ENCODE measurements at regions not wholly inside any gene's neighbourhood (a gene's known extent, or its start where the extent isn't known, plus 50 kb on each side); places are given as distances from the start of the nearest gene placed in this dataset.
A peak's percentile ranks its signal among the peaks of the same experiment; 100 is the strongest.
"Not testable (repeated sequence)": the region's sequence is repeated elsewhere in the genome, so short reads cannot be mapped to it uniquely, and the experiment has no call there.

DNA sequence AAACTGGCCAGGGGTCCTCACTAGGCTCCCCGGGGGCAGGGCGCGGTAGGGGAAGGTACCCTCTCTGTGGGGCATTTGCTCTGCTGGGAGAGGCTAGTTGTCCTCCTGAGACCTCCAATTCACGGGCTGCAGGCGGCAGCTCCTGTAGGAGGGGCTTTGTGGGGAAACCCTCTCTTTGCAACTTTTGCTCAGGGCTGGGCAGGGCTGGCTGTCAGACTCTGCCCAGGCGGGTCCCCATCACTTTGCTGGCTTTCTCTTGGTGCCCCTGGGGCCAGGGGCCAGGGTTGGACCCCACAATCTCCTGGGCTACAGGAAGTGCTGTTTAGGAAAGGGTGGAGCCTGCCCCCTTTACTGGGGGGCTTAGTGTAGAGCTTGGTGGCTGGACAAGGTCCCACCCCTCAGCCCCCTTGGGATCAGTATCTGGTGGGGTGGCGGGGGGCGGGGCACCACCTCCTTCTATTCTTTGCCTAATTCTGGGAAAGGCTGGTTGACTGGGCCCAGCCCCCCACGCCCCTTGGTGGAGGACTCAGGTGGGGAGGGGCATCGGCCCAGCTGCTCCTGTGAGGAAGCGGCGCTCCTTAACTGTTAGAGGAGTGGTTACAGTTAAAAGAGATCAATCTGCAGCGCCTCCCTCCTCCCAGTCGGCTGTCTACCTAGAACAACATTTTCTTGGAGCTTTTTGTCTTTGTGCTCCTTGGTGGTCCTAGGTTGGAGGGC, 918.7 kb downstream of the AACS start:
- Histone ChIP-seq H3K4me3 (peak overlapping the region in 4 of 7 experiments; percentile 19 to 32 (median 28)), H3K27ac (peak overlapping the region in 1 of 21 experiments; percentile 18)

DNA sequence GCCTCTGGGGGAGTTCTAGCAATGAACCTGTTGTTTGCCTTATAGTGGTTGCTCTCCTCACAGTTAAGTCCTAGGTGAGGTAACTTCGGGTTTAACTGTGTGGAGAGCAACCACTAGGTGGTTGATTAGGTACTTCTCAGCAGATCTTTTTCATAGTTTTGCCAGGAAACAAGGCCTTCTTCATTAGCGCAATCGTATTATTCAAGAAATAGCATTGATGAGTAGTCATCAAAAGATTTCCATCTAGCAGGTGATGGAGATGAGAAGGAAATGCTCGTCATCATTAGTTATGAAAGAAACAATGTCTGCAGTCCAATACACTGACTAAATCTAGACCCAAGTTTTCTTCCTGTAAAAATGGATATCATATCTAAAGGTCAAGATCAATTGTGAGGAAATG, 923.3 kb downstream of the AACS start:
- Histone ChIP-seq H3K27ac (no peak overlapping the region), H3K4me3 (no peak overlapping the region)

DNA sequence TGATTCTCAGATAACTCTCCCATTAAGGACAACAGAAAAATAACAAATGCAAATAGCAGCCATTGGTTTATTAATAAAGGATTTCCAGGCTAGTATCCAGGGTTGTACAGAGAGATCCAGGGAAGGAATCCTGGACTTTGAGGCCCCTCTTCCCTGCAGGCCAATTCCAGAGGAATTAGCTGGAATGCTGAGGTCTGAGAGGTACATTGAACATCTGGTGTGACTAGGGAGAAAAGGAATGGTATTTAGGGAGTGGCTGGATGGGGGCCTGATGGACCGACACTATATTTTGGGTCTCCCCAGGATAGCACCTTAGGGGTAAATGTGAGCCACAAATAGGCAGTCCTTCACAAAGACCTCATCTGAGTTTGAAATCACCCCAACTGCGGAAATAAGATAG, 924.5 kb downstream of the AACS start:
- Histone ChIP-seq H3K27ac (no peak overlapping the region), H3K4me3 (no peak overlapping the region)

DNA sequence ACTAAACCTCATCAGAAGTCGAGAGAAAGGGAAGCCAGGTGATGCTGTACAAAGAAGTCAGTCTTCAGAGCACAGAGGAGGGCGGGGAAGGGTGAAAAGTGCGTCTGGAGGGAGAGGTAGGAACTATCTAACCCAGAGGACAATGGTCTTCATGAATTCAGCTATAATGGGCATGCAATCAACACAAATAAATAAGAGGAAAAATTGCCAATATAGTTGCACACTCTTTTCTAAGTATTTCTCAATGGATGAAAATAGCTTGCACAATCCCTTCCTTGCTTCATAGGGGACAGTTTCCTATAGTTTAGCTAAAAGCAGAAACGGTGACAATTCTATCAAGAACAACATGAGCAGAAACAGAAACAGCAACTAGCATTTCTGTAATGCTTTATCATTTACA, 931.2 kb downstream of the AACS start:
- H3K4me3 ChIP-seq: no peak overlapping the region
- H3K27ac ChIP-seq: no peak overlapping the region

DNA sequence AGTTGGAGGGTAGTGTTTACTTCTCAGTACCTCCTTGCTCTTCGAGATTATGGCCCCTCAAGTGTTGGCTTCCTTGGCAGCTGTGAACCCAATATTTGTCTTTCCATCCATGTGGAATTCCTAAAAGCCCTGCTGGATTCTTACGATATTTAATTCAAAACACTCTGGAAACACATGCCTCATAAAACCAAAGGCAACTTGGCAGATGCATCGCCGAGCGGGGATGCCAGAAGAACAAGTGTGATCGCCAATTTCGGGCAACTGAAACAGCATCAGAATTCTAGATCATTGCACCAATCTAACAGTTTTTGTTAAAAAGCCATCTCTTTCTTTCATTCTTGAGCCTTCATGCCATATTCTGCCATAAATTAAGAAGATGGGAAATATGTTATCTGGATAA, 934.4 kb downstream of the AACS start:
- Histone ChIP-seq H3K4me3 (no peak overlapping the region), H3K27ac (no peak overlapping the region)

DNA sequence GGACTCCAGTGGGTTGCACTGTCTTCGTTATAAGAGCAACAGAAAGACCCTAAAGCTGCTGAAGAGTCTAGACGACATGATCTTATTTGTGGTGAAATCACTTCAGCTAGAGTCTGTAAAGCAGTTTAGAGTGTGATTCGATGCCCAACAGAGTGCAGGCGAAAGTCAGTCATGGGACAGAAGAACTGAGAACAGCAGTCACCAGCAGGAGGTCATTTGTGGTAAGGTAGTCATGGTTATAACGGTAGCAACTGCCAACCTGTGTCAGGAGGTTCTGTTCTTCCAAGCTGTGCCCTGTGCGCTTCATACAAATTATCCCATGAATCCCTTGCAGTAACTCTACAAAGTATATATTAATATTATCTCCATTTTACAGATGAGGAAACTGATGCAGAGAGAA, 954.1 kb downstream of the AACS start:
- Histone ChIP-seq H3K4me3 (no peak overlapping the region), H3K27ac (no peak overlapping the region)

DNA sequence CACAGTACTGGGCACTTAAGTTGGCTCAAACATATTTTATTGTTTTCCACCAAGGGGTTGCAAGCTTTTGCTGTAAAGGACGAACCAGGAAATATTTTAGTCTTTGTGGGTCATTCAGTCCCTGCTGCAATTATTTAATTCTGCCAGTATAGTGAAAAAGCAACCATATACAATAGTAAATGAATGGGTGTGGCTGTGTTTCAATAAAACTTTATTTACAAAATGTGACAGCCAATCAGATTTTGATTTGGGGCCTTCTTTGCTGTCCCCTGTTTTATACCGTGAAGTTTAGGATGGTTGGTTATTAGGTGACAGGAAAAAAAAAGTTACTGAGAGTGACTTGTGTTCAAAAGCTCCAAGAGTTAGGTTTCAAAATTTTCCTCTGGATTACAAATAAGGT, 956.4 kb downstream of the AACS start:
- H3K4me3 ChIP-seq: no peak overlapping the region
- H3K27ac ChIP-seq: no peak overlapping the region

DNA sequence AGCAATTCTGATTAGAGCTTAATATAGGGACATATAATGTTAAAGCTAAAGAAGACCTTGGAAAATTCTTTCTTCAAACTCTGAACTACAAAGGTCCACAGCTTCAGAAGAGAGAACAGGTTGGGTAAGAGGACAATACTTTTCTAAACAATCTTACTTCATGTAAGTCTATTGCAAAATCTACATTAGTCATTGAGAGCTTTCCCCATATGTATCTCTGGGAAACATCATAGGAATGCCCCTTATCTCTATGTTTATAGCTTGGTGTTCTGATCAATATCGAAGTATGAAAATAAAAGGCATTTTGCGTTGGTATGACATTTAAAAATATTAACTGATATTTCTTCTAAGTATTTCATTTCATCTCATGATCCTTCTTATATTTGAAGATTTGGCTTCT, 962.6 kb downstream of the AACS start:
- no peak overlapping the region for H3K27ac ChIP-seq
- no peak overlapping the region for H3K4me3 ChIP-seq

DNA sequence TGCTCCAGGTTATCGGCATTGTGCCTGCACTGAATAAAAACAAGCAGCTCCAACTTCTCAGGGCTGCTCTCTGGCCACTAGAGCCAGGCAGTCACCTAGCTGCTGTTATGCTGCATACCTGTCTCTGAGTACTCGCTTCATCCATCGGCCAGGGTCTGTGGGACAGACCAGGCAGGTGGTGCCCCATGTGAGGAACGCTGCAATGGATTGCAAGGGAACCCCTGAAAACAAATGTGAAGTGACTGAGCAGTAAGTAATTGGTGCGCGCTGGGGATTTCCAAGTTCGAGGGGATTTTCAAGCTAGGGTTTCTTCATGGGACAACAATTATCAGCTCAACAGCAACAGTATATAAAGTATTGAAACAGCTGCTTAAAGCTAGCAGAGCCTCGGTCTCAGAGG, 965.3 kb downstream of the AACS start:
- Histone ChIP-seq H3K4me3 (no peak overlapping the region), H3K27ac (no peak overlapping the region)

DNA sequence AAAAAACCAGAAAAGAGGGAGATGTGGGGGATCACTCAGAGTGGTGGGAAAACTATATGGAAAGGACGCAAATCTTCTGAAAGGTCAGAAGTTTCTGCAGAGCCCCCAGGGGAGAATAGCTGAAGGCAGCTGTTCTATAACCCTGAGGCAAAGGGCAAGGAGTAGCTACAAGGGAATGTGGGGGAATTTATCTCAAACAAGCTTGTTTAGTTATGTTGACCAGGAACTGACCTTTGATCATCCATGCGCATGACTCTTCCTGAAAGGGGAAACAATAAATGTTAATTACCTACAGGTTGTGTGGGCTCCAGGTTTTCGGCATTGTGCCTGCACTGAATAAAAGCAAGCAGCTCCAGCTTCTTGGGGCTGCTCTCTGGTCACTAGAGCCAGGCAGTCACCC, 968.5 kb downstream of the AACS start:
- no peak overlapping the region for H3K4me3 ChIP-seq
- no peak overlapping the region for H3K27ac ChIP-seq

DNA sequence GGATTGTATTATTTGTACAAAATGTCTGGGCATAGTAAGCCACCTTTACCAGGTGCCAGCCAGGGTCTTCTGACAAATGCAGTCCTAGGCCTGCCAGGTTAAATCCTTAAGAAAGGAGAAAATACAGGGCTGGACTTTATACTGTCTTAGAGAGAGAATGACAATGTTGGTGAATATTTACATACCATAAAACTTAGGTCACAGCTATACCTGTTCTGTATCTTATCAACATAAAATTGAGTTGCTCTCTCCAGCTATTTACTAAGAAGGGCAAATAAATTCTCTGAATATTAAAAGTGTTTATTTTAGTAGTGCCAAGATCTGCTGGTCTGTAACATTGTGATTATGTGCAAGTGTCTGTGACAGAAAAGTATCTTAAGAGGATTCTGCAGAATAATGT, 971.1 kb downstream of the AACS start:
- no peak overlapping the region for H3K4me3 ChIP-seq
- H3K27ac ChIP-seq: no peak overlapping the region

DNA sequence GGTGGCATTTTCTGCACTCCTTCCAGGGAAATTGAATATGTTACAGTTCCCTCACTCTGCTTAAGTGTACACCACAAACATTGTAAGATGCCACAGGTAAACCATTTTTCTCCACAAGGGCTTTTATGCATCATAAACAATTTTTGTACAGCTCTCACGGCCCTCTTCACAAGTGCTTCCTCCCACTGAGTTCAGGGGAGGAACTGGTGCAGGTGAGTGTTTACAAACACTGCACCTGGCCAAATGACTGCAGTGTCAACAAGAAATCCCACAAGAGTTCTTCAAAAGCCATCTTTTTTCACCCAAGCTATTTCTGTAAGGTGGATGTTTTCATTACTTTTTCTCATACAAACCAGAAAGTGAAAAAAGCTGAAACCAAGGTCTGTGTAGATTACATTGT, 973.2 kb downstream of the AACS start:
- H3K4me3 ChIP-seq: no peak overlapping the region
- H3K27ac ChIP-seq: no peak overlapping the region

DNA sequence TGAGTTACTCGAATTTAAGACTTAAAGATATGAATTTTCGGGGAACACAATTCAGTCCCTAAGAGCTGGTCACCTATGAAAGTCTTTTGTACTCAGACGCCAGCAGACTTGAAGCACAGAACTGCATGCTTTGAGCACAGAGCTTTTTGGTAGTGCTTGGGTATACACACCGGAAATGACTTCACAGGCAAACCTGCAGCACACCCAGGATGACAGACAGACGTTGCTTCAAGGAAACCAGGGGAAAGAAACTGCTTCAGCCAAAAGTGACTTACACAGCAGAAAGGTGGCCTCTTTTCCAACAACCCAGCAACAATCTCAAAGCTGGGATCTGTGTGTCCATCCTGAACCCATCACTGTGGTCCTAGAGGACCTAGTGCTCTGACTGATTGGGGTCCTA, 975.1 kb downstream of the AACS start:
- Histone ChIP-seq H3K4me3 (no peak overlapping the region), H3K27ac (no peak overlapping the region)

DNA sequence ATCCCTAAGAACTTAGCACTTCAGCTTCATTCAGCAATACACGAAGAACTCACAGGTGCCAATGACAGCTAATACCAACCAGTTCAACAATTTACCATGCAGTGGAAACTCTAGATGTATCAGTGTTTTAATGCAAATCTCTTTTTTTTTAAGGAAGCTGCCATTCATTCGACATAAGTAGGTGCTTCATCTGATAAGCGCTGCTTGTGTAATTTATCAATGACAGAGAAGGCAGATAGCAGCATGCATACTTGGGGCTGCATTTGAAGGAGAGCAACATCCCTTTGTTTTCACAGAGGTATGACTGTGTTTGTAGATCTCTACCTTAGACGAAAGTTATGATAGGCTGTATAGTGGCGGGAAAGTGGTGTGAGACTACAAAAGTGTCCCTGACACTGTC, 977.1 kb downstream of the AACS start:
- Histone ChIP-seq H3K27ac (no peak overlapping the region), H3K4me3 (no peak overlapping the region)

DNA sequence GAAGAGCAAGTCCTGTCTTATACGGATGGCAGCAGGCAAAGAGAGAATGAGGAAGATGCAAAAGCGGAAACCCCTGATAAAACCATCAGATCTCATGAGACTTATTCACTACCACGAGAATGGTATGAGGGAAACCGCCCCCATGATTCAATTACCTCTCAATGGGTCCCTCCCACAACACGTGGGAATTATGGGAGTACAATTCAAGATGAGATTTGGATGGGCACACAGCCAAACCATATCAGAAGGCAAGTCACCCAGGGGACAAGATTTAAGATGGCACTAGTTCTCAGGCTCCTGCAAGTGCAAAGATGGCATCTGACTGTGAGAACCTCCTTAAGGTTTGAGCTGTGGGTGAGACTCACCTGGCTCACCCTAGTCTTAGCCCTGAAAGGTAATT, 984.3 kb downstream of the AACS start:
- not testable (repeated sequence) for H3K4me3 ChIP-seq, H3K27ac ChIP-seq

DNA sequence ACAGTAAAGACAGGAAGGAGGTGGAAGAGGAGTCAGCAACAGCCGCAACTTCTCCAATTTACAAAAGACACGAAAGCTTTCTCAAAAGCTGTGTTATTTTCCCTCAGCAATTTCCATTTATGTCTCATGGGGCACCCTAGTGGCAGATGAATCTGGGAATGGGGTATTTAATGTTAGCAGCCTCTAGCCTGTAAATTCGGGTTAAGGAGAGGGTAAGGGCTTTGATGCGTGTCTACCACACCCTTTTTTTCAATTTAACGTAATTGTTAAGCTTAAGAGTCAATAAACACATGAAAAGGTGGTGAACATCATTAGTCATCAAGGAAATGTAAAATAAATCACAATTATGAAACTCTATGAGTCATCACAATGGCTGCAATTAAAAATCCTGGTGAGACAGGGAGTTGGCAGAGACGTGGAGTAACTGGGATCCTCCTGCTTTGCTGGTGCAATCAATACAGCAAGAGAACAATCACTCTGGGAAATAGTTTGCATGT, 986.4 kb downstream of the AACS start:
- Histone ChIP-seq H3K27ac (no peak overlapping the region), H3K4me3 (no peak overlapping the region)

DNA sequence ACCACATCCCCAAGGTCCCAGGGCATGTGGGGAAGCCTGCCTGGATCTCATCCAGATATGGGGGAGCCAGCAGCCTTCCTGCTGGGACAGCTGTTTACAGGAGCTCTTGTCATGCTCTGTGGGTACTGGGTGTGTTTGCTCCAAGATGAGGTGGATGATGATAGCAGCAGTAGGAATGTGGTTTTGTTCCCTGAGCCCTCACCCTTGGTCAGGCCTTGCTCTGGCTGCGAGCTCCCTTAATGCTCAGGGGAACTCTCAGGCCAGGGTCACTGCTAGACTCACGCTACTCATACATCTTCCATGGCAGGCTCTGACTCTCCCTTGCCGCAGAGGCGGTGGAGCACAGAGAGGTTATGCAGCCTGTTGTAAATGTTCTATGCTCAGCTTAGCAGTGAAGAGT, 990.3 kb downstream of the AACS start:
- Histone ChIP-seq H3K27ac (no peak overlapping the region), H3K4me3 (no peak overlapping the region)

DNA sequence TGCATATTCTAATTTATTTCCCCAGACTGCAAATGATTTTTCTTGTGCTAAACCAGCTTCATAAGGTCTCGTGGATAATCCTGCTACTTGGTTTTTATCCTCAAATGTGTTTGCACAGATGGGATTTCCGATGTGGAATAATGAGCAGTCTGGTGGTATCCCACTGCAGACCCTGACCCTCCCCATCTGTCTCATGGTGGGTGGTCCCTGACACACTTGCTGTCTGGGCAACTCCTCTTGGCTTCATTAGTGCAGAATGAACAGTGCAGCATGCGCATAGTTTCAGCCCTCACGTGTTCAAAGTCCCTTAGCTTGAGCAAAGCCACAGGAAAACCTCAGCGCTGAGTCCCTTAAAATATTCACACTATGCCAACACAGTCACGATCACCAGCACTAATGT, 996.5 kb downstream of the AACS start:
- Histone ChIP-seq H3K4me3 (no peak overlapping the region), H3K27ac (no peak overlapping the region)

DNA sequence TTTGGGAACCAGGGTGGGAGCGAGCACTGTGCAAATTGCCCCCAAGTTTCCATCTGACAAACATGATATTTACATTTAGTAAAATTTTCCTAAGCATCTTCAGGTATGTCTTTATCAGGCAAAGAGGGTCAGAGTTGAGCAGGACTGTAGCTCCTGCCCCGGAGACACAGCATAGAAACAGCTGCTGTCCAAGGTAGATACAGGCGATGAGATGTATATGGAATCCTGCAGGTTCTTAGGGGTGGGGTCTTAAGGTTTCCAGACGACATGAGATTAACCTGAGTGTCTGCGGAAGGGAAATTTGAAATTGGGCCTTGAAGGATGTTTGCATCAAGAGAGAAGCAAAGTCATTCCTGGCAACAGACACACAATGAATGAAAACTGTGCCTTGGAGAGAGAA, 998.8 kb downstream of the AACS start:
- H3K27ac ChIP-seq: no peak overlapping the region
- no peak overlapping the region for H3K4me3 ChIP-seq

DNA sequence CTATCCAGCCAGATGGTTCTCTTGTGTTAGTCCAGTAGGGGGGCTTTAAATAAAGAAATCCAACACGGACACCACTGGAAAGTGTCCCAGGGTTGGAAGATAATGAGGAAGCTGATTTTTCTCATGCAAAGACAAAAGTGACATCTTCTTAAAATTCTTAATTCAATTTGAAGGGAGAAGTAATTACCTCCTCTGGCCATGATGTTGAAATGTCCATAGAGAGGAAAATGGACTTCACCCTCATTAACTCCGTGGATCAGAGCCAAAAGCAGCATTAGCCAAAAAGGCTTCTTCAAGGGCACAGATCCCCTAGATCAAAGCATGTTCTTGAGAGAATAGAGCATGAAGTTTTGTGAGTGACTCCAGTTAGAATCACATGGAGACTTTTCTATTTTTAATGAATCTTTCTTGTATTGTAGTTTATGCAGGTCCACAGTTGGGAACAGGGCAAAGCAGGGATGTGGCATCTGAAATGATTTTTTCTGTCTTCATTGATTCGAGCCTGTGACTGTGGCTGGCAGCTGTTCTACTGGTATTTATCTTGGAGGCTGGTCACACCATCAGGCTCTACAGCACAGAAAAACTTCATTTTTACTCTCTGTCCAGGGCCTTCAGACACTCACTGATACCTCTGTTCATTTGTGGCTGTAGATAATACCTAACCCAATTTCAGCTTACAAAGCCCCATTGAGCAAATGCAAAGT, 1002.5 kb downstream of the AACS start:
- H3K4me3 ChIP-seq: no peak overlapping the region
- no peak overlapping the region for H3K27ac ChIP-seq

DNA sequence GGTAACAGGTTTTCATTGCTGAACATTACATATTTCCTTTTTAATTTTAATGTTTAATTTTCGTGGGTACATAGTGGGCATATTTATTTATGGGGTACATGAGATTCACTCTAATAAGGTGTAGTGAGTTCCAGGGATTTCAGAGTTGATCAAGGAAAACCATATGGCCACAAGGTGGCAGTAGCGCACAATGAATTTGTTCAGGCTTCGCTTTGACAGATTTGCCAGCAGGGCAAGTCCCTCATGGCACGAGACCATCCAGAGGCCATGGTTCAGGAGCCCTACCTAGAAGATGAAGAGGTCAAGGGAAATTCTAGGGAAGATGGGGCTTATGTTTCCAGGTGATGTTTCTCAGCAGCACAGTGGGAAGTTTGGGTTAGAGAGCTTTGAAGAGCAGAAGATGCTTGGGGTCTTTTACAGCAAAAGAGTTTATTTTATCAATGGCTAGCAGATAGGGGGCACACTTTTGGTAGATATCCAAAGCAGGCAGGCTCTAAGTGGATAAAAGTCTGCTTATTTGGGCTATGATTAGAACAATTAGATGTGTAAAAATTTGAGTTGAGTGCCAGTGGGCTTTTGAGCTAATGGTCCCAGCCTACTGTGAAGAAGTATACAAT, 1004.4 kb downstream of the AACS start:
- no peak overlapping the region for H3K4me3 ChIP-seq

More for the DNA sequence above, 1004.4 kb downstream of the AACS start:
- no peak overlapping the region for H3K27ac ChIP-seq

Measured in skin epidermis (tissue), 12 donors.